Ovary (tissue), 3 donors: ENCODE measurements at regions not wholly inside any gene's neighbourhood (a gene's known extent, or its start where the extent isn't known, plus 50 kb on each side); places are given as distances from the start of the nearest gene placed in this dataset.

Experiments
- CTCF ChIP-seq, 3 donors: fragments of 450-650 bp in 2 of 3; fragments of 200-600 bp in 1 of 3; IDR thresholded peaks; one replicate each; pipeline versions ENCODE4 v1.5.1 to v1.8.0; 2016 to 2022; ENCODE audit warnings: antibody characterized with exemption in 3 of 3, mild to moderate bottlenecking in 1 of 3
- POLR2A ChIP-seq: fragments of 450-650 bp; IDR thresholded peaks from one replicate; pipeline ENCODE4 v1.6.1; 2017; ENCODE audit warnings: antibody characterized with exemption, mild to moderate bottlenecking, moderate library complexity
- donor health status: DM: no; HTN: no; CAD: no.

GRCh38 chr7:97667359-97667758 is 64.5 kb upstream of the TAC1 start:
- no peak for TF ChIP-seq CTCF (IDR thresholded peaks at IDR 0.05)
- no peak for TF ChIP-seq POLR2A
